WTC11 (cell line): ENCODE measurements at regions not wholly inside any gene's neighbourhood (a gene's known extent, or its start where the extent isn't known, plus 50 kb on each side); places are given as distances from the start of the nearest gene placed in this dataset.

Experiments
- ATAC-seq: fragments of 200-7000 bp; cut with Tn5 transposase; 2 replicates; pipeline ENCODE4 v1.10.0; 2021; ENCODE audit warnings: mild to moderate bottlenecking, moderate library complexity
- CTCF ChIA-PET: fragments of 300-600 bp; sonication (Branson Sonifier 250); formaldehyde crosslinking; loops from one replicate; lab custom pipeline; 2021; ENCODE audit warnings: antibody characterized with exemption; lab: Charles Lee
- POLR2A ChIA-PET: fragments of 350-600 bp; sonication (Branson Sonifier 250); formaldehyde crosslinking; loops from one replicate; lab custom pipeline; 2021; ENCODE audit warnings: antibody characterized with exemption; lab: Charles Lee
- DNase-seq: peaks from one replicate; pipeline ENCODE4 v3.0.0; 2021; ENCODE audit warnings: low spot score
- H3K27ac Mint-ChIP-seq: 2 replicates; pipeline ENCODE4 v1.8.0; 2021; ENCODE audit warnings: mixed read lengths
- H3K27me3 Mint-ChIP-seq: 2 replicates; pipeline ENCODE4 v1.8.0; 2021; ENCODE audit warnings: low read depth, mild to moderate bottlenecking, moderate library complexity, mixed read lengths
- H3K36me3 Mint-ChIP-seq: 2 replicates; pipeline ENCODE4 v1.8.0; 2021; ENCODE audit warnings: mixed read lengths
- H3K4me1 Mint-ChIP-seq: 2 replicates; pipeline ENCODE4 v1.8.0; 2022; ENCODE audit warnings: mixed read lengths
- H3K4me3 Mint-ChIP-seq: 2 replicates; pipeline ENCODE4 v1.8.0; 2021; ENCODE audit warnings: mild to moderate bottlenecking, moderate library complexity, mixed read lengths
- H3K9me3 Mint-ChIP-seq: 2 replicates; pipeline ENCODE4 v1.8.0; 2021; ENCODE audit warnings: mixed read lengths
- CREB1 ChIP-seq: sonication (generic); formaldehyde crosslinking; IDR thresholded peaks from 2 replicates; pipeline ENCODE4 v1.8.0; 2023; ENCODE audit warnings: mild to moderate bottlenecking, missing genetic modification reagents
- CREM ChIP-seq: sonication (generic); formaldehyde crosslinking; IDR thresholded peaks from 2 replicates; pipeline ENCODE4 v1.8.1; 2022; ENCODE audit warnings: mild to moderate bottlenecking, missing genetic modification reagents, moderate library complexity
- ESRRA ChIP-seq: sonication (generic); formaldehyde crosslinking; IDR thresholded peaks from 2 replicates; pipeline ENCODE4 v1.8.1; 2022; ENCODE audit warnings: mild to moderate bottlenecking, missing genetic modification reagents, borderline replicate concordance
- FOXJ3 ChIP-seq: sonication (generic); formaldehyde crosslinking; IDR thresholded peaks from 2 replicates; pipeline ENCODE4 v1.9.0; 2021; ENCODE audit warnings: missing genetic modification reagents, mild to moderate bottlenecking, borderline replicate concordance
- IRF2 ChIP-seq: sonication (generic); formaldehyde crosslinking; IDR thresholded peaks from 2 replicates; pipeline ENCODE4 v1.8.0; 2022; ENCODE audit warnings: low read depth, missing genetic modification reagents, borderline replicate concordance
- MYBL2 ChIP-seq: sonication (generic); formaldehyde crosslinking; IDR thresholded peaks from 2 replicates; pipeline ENCODE4 v1.8.1; 2023; ENCODE audit warnings: mild to moderate bottlenecking, moderate library complexity, missing genetic modification reagents
- NFE2L1 ChIP-seq: sonication (generic); formaldehyde crosslinking; IDR thresholded peaks from 2 replicates; pipeline ENCODE4 v1.8.1; 2023; ENCODE audit warnings: missing genetic modification reagents
- SOX15 ChIP-seq: fragments of 250-450 bp; sonication (Bioruptor Pico); IDR thresholded peaks from 2 replicates; pipeline ENCODE4 v1.9.0; 2021; ENCODE audit warnings: mild to moderate bottlenecking
- TCF7 ChIP-seq: sonication (generic); formaldehyde crosslinking; IDR thresholded peaks from 2 replicates; pipeline ENCODE4 v1.8.0; 2022; ENCODE audit warnings: mild to moderate bottlenecking, low read depth, missing genetic modification reagents, moderate library complexity
- TEAD4 ChIP-seq: sonication (generic); formaldehyde crosslinking; IDR thresholded peaks from 2 replicates; pipeline ENCODE4 v1.8.0; 2022; ENCODE audit warnings: mild to moderate bottlenecking, missing genetic modification reagents
- TP53 ChIP-seq: sonication (generic); formaldehyde crosslinking; IDR thresholded peaks from 2 replicates; pipeline ENCODE4 v1.8.1; 2023; ENCODE audit warnings: mild to moderate bottlenecking, missing genetic modification reagents
- ZNF263 ChIP-seq: sonication (generic); formaldehyde crosslinking; IDR thresholded peaks from 2 replicates; pipeline ENCODE4 v1.8.1; 2022; ENCODE audit warnings: low read depth, mild to moderate bottlenecking, moderate library complexity, missing genetic modification reagents
- ZNF317 ChIP-seq: sonication (generic); formaldehyde crosslinking; IDR thresholded peaks from 2 replicates; pipeline ENCODE4 v1.8.1; 2023; ENCODE audit warnings: low read depth, mild to moderate bottlenecking, moderate library complexity, missing genetic modification reagents, borderline replicate concordance
- TF ChIP-seq, protein P1 (sequence below): sonication (generic); formaldehyde crosslinking; IDR thresholded peaks from 2 replicates; pipeline ENCODE4 v1.8.1; 2022; ENCODE audit warnings: low read depth, missing genetic modification reagents, borderline replicate concordance
- TF ChIP-seq, protein P2 (sequence below): sonication (generic); formaldehyde crosslinking; IDR thresholded peaks from 2 replicates; pipeline ENCODE4 v1.8.1; 2023; ENCODE audit warnings: mild to moderate bottlenecking, missing genetic modification reagents
- TF ChIP-seq, protein P3 (sequence below): fragments of 250-450 bp; sonication (Bioruptor Pico); IDR thresholded peaks from 2 replicates; pipeline ENCODE4 v1.9.0; 2021; ENCODE audit warnings: mild to moderate bottlenecking
- TF ChIP-seq, protein P4 (sequence below): sonication (generic); formaldehyde crosslinking; IDR thresholded peaks from 2 replicates; pipeline ENCODE4 v1.8.1; 2023; ENCODE audit warnings: mild to moderate bottlenecking, missing genetic modification reagents, moderate library complexity
- TF ChIP-seq, protein P5 (sequence below): fragments of 250-450 bp; sonication (Bioruptor Pico); IDR thresholded peaks from 2 replicates; pipeline ENCODE4 v1.9.0; 2021; ENCODE audit warnings: mild to moderate bottlenecking, borderline replicate concordance
- TF ChIP-seq, protein P6 (sequence below): fragments of 250-450 bp; sonication (Bioruptor Pico); IDR thresholded peaks from 2 replicates; pipeline ENCODE4 v1.8.0; 2021; ENCODE audit warnings: mild to moderate bottlenecking
- TF ChIP-seq, protein P7 (sequence below): sonication (generic); formaldehyde crosslinking; conservative IDR thresholded peaks from 2 replicates; pipeline ENCODE4 v1.8.1; 2022; ENCODE audit warnings: mild to moderate bottlenecking, missing genetic modification reagents

DNA sequence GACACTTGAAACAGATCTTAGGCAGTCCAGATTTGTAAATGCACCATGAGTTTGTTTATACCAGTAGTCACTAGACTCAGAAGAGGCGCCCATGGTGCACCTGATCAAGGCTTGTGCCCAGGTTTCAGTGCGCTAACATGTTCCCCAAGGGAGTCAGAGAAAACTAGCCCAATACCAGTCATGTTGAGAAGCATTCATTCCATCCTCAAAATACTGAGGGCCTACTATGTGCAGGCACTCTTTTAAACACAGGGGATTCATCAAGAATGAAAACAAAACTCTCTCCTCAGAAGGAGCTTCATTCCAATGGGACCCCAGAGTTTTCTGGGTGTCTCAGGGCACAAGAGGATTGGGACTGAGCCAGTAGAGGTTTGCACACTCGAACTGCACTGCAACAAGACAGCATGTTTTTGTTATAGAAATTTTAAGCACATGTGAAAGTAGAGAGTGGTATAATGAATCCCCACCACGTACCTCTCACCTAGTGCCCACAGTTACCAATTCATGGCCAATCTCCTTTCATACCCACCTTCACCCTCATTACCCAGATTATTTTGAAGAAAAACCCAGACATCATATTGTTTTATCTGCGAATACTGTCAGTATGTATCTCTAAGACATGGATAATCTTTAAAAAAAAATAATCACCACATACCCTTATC lies 55.0 kb upstream of the ARID5B start:
- Mint-ChIP-seq H3K27ac (no peak overlapping the region), H3K27me3 (peaks cover 91% of the 10 kb centered on the region), H3K9me3 (no peaks in the 10 kb centered on the region), H3K4me3 (no peak overlapping the region), H3K36me3 (no peaks in the 10 kb centered on the region), H3K4me1 (peaks cover 22% of the 10 kb centered on the region)
- ATAC-seq (no peak), DNase-seq (no peak)
- TF ChIP-seq, protein P1, sequence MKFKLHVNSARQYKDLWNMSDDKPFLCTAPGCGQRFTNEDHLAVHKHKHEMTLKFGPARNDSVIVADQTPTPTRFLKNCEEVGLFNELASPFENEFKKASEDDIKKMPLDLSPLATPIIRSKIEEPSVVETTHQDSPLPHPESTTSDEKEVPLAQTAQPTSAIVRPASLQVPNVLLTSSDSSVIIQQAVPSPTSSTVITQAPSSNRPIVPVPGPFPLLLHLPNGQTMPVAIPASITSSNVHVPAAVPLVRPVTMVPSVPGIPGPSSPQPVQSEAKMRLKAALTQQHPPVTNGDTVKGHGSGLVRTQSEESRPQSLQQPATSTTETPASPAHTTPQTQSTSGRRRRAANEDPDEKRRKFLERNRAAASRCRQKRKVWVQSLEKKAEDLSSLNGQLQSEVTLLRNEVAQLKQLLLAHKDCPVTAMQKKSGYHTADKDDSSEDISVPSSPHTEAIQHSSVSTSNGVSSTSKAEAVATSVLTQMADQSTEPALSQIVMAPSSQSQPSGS (CRISPR knock-in tag): no peak
- TF ChIP-seq, protein P2, sequence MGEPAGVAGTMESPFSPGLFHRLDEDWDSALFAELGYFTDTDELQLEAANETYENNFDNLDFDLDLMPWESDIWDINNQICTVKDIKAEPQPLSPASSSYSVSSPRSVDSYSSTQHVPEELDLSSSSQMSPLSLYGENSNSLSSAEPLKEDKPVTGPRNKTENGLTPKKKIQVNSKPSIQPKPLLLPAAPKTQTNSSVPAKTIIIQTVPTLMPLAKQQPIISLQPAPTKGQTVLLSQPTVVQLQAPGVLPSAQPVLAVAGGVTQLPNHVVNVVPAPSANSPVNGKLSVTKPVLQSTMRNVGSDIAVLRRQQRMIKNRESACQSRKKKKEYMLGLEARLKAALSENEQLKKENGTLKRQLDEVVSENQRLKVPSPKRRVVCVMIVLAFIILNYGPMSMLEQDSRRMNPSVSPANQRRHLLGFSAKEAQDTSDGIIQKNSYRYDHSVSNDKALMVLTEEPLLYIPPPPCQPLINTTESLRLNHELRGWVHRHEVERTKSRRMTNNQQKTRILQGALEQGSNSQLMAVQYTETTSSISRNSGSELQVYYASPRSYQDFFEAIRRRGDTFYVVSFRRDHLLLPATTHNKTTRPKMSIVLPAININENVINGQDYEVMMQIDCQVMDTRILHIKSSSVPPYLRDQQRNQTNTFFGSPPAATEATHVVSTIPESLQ: no peak
- ChIA-PET CTCF (interaction anchor here (1.1 kb wide), 1 partner anchor 192 kb away, joined by 3 read pairs; no protein-coding TSS in a partner anchor), POLR2A (no interaction called here)

DNA sequence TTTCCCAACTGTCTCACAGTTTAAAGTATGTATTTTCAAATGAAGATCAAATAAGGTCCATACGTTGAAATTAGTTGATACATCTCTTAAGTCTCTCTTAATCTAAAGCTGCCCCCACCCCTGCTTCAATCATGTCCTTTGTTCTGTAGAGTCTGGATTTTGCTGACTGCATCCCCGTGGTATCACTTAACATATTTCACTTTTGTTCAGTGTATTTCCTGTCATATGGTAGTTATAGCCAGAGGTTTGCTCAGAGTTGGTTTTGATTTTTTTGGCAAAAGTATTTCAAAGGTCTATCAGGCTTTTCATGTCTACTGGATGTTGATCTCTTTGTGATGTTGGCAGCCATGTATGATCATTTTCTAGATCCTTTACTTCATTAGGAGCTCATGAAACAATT lies 54.4 kb upstream of the ARID5B start:
- H3K4me3 Mint-ChIP-seq: no peak overlapping the region
- no peak overlapping the region for H3K27ac Mint-ChIP-seq
- no peaks in the 10 kb centered on the region for H3K9me3 Mint-ChIP-seq
- no peaks in the 10 kb centered on the region for H3K36me3 Mint-ChIP-seq
- ATAC-seq: no peak
- CTCF ChIA-PET: no interaction called here
- TF ChIP-seq MYBL2 (CRISPR knock-in tag) (no peak), CREB1 (CRISPR knock-in tag) (no peak), TCF7 (no peak), TP53 (CRISPR knock-in tag) (no peak), IRF2 (CRISPR knock-in tag) (no peak), ZNF263 (CRISPR knock-in tag) (no peak), NFE2L1 (no peak), ZNF317 (no peak), FOXJ3 (CRISPR knock-in tag) (no peak), SOX15 (no peak), ESRRA (no peak), CREM (CRISPR knock-in tag) (no peak), TEAD4 (no peak)
- TF ChIP-seq, protein P3, sequence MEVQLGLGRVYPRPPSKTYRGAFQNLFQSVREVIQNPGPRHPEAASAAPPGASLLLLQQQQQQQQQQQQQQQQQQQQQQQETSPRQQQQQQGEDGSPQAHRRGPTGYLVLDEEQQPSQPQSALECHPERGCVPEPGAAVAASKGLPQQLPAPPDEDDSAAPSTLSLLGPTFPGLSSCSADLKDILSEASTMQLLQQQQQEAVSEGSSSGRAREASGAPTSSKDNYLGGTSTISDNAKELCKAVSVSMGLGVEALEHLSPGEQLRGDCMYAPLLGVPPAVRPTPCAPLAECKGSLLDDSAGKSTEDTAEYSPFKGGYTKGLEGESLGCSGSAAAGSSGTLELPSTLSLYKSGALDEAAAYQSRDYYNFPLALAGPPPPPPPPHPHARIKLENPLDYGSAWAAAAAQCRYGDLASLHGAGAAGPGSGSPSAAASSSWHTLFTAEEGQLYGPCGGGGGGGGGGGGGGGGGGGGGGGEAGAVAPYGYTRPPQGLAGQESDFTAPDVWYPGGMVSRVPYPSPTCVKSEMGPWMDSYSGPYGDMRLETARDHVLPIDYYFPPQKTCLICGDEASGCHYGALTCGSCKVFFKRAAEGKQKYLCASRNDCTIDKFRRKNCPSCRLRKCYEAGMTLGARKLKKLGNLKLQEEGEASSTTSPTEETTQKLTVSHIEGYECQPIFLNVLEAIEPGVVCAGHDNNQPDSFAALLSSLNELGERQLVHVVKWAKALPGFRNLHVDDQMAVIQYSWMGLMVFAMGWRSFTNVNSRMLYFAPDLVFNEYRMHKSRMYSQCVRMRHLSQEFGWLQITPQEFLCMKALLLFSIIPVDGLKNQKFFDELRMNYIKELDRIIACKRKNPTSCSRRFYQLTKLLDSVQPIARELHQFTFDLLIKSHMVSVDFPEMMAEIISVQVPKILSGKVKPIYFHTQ: no peak
- TF ChIP-seq, protein P4, sequence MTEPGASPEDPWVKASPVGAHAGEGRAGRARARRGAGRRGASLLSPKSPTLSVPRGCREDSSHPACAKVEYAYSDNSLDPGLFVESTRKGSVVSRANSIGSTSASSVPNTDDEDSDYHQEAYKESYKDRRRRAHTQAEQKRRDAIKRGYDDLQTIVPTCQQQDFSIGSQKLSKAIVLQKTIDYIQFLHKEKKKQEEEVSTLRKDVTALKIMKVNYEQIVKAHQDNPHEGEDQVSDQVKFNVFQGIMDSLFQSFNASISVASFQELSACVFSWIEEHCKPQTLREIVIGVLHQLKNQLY (CRISPR knock-in tag): no peak
- TF ChIP-seq, protein P5, sequence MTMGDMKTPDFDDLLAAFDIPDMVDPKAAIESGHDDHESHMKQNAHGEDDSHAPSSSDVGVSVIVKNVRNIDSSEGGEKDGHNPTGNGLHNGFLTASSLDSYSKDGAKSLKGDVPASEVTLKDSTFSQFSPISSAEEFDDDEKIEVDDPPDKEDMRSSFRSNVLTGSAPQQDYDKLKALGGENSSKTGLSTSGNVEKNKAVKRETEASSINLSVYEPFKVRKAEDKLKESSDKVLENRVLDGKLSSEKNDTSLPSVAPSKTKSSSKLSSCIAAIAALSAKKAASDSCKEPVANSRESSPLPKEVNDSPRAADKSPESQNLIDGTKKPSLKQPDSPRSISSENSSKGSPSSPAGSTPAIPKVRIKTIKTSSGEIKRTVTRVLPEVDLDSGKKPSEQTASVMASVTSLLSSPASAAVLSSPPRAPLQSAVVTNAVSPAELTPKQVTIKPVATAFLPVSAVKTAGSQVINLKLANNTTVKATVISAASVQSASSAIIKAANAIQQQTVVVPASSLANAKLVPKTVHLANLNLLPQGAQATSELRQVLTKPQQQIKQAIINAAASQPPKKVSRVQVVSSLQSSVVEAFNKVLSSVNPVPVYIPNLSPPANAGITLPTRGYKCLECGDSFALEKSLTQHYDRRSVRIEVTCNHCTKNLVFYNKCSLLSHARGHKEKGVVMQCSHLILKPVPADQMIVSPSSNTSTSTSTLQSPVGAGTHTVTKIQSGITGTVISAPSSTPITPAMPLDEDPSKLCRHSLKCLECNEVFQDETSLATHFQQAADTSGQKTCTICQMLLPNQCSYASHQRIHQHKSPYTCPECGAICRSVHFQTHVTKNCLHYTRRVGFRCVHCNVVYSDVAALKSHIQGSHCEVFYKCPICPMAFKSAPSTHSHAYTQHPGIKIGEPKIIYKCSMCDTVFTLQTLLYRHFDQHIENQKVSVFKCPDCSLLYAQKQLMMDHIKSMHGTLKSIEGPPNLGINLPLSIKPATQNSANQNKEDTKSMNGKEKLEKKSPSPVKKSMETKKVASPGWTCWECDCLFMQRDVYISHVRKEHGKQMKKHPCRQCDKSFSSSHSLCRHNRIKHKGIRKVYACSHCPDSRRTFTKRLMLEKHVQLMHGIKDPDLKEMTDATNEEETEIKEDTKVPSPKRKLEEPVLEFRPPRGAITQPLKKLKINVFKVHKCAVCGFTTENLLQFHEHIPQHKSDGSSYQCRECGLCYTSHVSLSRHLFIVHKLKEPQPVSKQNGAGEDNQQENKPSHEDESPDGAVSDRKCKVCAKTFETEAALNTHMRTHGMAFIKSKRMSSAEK (CRISPR knock-in tag): no peak
- TF ChIP-seq, protein P6, sequence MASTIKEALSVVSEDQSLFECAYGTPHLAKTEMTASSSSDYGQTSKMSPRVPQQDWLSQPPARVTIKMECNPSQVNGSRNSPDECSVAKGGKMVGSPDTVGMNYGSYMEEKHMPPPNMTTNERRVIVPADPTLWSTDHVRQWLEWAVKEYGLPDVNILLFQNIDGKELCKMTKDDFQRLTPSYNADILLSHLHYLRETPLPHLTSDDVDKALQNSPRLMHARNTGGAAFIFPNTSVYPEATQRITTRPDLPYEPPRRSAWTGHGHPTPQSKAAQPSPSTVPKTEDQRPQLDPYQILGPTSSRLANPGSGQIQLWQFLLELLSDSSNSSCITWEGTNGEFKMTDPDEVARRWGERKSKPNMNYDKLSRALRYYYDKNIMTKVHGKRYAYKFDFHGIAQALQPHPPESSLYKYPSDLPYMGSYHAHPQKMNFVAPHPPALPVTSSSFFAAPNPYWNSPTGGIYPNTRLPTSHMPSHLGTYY: no peak
- TF ChIP-seq, protein P7, sequence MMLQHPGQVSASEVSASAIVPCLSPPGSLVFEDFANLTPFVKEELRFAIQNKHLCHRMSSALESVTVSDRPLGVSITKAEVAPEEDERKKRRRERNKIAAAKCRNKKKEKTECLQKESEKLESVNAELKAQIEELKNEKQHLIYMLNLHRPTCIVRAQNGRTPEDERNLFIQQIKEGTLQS (CRISPR knock-in tag): no peak
- POLR2A ChIA-PET: no interaction called here
- H3K4me1 Mint-ChIP-seq: peaks cover 22% of the 10 kb centered on the region
- DNase-seq: no peak
- peaks cover 88% of the 10 kb centered on the region for H3K27me3 Mint-ChIP-seq
